ENCODE measurements at regions not wholly inside any gene's neighbourhood (a gene's known extent, or its start where the extent isn't known, plus 50 kb on each side); places are given as distances from the start of the nearest gene placed in this dataset.
"Not testable (repeated sequence)": the region's sequence is repeated elsewhere in the genome, so short reads cannot be mapped to it uniquely, and the experiment has no call there.

DNA sequence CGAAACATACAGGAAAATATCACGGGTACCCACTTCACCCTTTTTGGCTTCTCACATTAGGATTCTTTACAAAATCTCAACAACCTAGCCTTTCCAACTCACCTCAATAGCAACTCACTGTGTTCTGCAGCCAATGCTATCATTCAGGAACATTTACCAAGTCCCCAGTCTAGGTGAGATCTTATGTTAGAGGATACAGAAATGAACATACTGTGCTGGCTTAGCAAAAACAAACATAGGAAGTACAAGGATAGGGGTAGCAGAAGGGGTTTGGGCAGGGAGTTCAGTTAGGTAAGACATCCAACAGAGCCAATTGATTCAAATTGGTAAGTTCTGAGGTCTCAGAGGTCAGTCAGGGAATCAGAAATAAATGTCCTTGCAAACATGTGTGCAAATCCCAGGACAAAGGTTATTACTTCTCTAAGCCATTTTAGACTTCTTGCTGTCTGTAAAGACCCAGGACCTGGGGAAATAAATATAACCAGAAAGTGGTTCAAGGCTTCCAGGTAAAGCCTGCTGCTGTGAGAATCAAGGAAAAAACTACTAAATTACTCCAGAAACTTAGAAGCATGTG lies 556.3 kb upstream of the CHAC2 start:
- in situ Hi-C loops (cut with MboI; ENCODE audit: low sequenced_read_pairs, unreplicated experiment), result no loop called here
- DNase-seq (ENCODE audit: low spot score), result no peak
- TF ChIP-seq, protein P1, sequence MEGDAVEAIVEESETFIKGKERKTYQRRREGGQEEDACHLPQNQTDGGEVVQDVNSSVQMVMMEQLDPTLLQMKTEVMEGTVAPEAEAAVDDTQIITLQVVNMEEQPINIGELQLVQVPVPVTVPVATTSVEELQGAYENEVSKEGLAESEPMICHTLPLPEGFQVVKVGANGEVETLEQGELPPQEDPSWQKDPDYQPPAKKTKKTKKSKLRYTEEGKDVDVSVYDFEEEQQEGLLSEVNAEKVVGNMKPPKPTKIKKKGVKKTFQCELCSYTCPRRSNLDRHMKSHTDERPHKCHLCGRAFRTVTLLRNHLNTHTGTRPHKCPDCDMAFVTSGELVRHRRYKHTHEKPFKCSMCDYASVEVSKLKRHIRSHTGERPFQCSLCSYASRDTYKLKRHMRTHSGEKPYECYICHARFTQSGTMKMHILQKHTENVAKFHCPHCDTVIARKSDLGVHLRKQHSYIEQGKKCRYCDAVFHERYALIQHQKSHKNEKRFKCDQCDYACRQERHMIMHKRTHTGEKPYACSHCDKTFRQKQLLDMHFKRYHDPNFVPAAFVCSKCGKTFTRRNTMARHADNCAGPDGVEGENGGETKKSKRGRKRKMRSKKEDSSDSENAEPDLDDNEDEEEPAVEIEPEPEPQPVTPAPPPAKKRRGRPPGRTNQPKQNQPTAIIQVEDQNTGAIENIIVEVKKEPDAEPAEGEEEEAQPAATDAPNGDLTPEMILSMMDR (IDR thresholded peaks at IDR 0.05; ENCODE audit: borderline replicate concordance, control extremely low read depth, extremely low read depth, insufficient read depth, missing control alignments), result no peak

DNA sequence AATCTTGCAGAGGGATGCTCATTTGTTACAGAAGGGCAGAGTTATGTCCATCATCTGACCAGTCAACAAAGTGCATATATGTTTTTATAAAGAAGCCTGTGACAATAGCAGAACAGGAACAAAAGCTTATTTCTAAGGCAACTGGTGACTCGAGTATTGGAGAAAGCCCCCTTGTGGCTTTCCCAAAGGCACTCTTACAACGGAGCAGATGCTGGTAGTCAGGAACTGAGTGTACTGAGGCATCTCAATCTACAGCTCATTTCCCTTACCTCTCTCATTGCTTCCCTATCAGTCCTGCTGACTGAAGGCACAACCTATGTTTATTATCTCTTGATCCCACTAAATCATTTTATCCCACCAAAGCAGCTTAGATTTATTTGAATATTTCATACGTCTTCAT lies 557.1 kb upstream of the CHAC2 start:
- DNase-seq (ENCODE audit: low spot score), result no peak
- in situ Hi-C loops (cut with MboI; ENCODE audit: low sequenced_read_pairs, unreplicated experiment), result no loop called here
- TF ChIP-seq, protein P1 (IDR thresholded peaks at IDR 0.05; ENCODE audit: borderline replicate concordance, control extremely low read depth, extremely low read depth, insufficient read depth, missing control alignments), result no peak

DNA sequence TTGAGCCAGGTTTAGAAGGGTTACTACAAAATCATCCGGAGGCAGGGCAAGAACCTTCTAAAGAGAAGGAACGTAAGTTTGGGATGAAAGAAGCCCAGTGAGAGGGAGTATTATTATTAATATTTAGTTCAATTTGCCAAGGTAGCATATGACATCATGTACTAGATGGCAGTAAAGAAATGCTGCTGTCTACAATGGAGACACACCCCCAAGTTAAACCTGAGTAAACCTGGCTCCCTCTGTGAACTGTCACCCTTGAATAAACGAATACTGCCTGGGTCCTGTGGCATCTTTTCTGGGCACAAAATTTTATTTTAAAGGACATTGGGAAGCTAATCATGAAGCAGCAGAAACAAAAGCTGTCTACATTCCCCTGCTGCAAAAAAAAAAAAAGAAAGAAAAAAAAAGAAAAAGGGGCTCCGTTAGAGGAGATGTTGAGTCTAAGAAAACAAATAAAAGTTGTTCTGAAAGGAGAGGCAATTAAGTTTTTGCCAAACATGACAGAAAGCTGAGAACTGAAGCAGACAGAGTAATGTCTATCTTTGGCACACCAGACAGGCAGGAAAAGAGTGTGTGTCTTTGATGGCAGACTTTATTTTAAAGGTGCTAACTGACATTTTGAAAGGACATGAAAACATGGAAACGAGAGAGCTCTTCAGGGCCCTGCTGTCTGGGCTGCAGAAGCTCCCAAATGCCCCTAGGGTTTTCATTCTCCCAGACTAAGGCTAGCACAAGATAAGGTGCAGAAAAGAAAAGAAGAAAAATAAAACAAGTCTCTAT lies 557.7 kb upstream of the CHAC2 start:
- in situ Hi-C loops (cut with MboI; ENCODE audit: low sequenced_read_pairs, unreplicated experiment), result no loop called here
- no peak for DNase-seq (ENCODE audit: low spot score)
- TF ChIP-seq, protein P1 (IDR thresholded peaks at IDR 0.05; ENCODE audit: borderline replicate concordance, control extremely low read depth, extremely low read depth, insufficient read depth, missing control alignments), result no peak

DNA sequence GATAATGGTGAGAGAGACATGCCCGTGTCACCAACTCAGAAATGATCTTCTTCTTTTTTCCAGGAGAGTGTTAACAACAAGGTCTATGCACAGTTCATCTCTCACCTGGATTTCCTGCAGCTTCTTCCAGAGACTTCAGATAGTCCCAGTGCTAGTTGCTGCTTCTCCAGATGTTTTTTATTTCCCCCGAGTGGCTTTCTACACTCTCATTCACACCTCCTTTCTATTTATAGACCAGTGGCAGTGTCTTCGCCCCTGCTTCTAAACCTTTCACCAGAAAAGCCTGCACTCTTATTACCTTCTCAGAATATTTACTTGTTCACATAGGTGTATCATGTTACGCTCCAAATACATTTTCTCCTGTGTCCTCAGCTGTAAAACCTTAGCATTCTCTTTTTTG lies 558.8 kb upstream of the CHAC2 start:
- no peak for DNase-seq (ENCODE audit: low spot score)
- TF ChIP-seq, protein P1 (IDR thresholded peaks at IDR 0.05; ENCODE audit: borderline replicate concordance, control extremely low read depth, extremely low read depth, insufficient read depth, missing control alignments), result no peak
- in situ Hi-C loops (cut with MboI; ENCODE audit: low sequenced_read_pairs, unreplicated experiment), result no loop called here

DNA sequence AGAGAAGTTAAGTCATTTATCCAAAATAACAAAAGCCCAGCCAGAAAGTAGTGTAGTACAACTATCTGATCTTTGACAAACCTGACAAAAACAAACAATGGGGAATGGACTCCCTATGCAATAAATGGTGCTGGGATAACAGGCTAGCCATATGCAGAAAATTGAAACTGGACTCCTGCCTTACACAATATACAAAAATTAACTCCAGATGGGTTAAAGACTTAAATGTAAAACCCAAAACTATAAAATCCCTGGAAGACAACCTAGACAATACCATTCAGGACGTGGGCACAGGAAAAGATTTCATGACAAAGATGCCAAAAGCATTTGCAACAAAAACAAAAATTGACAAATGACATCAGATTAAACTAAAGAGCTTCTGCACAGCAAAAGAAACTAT lies 561.4 kb upstream of the CHAC2 start:
- in situ Hi-C loops (cut with MboI; ENCODE audit: low sequenced_read_pairs, unreplicated experiment), result not testable (repeated sequence)

DNA sequence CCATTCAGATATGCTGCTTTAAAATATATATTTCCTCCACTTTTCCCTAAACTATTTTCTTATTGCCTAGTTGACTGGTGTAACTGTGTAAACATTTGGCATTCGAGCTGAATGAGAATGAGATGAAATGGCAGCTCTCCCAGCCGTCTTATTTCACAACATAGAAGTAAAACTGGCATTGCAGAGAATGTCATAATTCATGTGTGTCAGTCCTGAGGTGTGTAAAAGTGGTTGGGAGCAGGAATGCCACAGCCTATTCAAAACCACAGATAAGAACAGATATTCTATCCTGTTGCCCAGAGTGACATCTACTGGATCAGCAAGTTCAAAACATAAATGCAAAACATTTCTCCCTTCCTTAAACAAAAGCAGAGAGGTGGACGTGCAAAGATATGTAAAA lies 565.5 kb upstream of the CHAC2 start:
- in situ Hi-C loops (cut with MboI; ENCODE audit: low sequenced_read_pairs, unreplicated experiment), result no loop called here
- DNase-seq (ENCODE audit: low spot score), result no peak
- TF ChIP-seq, protein P1 (IDR thresholded peaks at IDR 0.05; ENCODE audit: borderline replicate concordance, control extremely low read depth, extremely low read depth, insufficient read depth, missing control alignments), result no peak

More for the DNA sequence above, 561.4 kb upstream of the CHAC2 start:
- DNase-seq (ENCODE audit: low spot score), result not testable (repeated sequence)

DNA sequence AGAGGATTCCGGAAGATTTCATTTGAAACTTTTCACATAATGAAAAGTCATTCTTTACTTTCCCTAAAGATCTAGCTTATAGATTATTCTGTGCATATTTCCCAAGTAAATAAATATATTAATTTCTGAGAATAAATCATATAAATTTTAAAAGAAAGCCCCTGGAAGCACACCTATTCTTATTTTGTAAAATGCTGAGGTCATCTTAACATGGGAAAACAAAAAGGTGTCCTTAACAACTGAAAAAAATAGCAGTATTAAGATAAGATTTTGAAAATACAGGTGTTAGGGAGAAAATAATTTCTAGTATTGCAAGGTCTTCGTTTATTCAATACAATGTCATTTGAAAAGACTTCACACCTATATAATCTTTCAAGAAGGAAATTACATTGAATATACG lies 567.5 kb upstream of the CHAC2 start:
- TF ChIP-seq, protein P1 (IDR thresholded peaks at IDR 0.05; ENCODE audit: borderline replicate concordance, control extremely low read depth, extremely low read depth, insufficient read depth, missing control alignments), result no peak
- no peak for DNase-seq (ENCODE audit: low spot score)
- in situ Hi-C loops (cut with MboI; ENCODE audit: low sequenced_read_pairs, unreplicated experiment), result no loop called here
